ENCODE measurements at regions not wholly inside any gene's neighbourhood (a gene's known extent, or its start where the extent isn't known, plus 50 kb on each side); places are given as distances from the start of the nearest gene placed in this dataset.

- no peaks in the 10 kb centered on the region for H3K36me3 ChIP-seq (replicated peaks in 1 of 2; ENCODE audit: control extremely low read depth in 1 of 2, control insufficient read depth in 1 of 2, extremely low read depth in 1 of 2, insufficient read depth in 2 of 2, low read length in 1 of 2)
- peaks cover 5 to 7% (median 5%) of the 10 kb centered on the region in 3 donors for H3K9me3 ChIP-seq (ENCODE audit: control extremely low read depth in 1 of 3, control insufficient read depth in 2 of 3, insufficient read depth in 1 of 3, low read length in 2 of 3)
- no peaks in the 10 kb centered on the region for H3K27me3 Mint-ChIP-seq
- no peak overlapping the region for H3K27ac Mint-ChIP-seq
- H3K4me1 Mint-ChIP-seq: peaks cover 29% of the 10 kb centered on the region
- no peaks in the 10 kb centered on the region for H3K27me3 ChIP-seq (replicated peaks in 1 of 4; ENCODE audit: control extremely low read depth in 1 of 4, control insufficient read depth in 3 of 4, insufficient read depth in 4 of 4, low read length in 3 of 4)
- no peak overlapping the region for H3K9ac ChIP-seq (ENCODE audit: low read length)
- no peak overlapping the region for H3K4me3 ChIP-seq (ENCODE audit: control extremely low read depth in 1 of 5, extremely low read depth in 1 of 5, insufficient read depth in 1 of 5, low read depth in 2 of 5, low read length in 4 of 5)
- H3K4me3 Mint-ChIP-seq: no peak overlapping the region
- WGBS (ENCODE audit: insufficient coverage): no CpG with 5 or more reads among the region's 2 CpGs
- no peaks in the 10 kb centered on the region for H3K79me2 ChIP-seq (ENCODE audit: control insufficient read depth, insufficient read depth, low read length)
- intact Hi-C loops (cut with micrococcal nuclease): no loop called here
- no peaks in the 10 kb centered on the region for H4K20me1 ChIP-seq (ENCODE audit: control insufficient read depth, insufficient read depth, low read length, poor library complexity, severe bottlenecking)
- ChIA-PET CTCF (interaction anchor here (1.2 to 1.3 kb wide), 2 partner anchors 320 to 336 kb away, joined by 3 to 5 read pairs; no protein-coding TSS in a partner anchor), POLR2A (no interaction called here)
- no peak overlapping the region for H3K27ac ChIP-seq (ENCODE audit: low read length in 2 of 2)
- H2AFZ ChIP-seq (ENCODE audit: insufficient read depth, low read depth, low read length, poor library complexity, severe bottlenecking): peak overlapping the region; percentile 13
- DNase-seq (no peak), ATAC-seq (ENCODE audit: low read depth) (no peak)
- H3K9me3 Mint-ChIP-seq (ENCODE audit: insufficient read depth): peaks cover 14% of the 10 kb centered on the region
- TF ChIP-seq, protein P1, sequence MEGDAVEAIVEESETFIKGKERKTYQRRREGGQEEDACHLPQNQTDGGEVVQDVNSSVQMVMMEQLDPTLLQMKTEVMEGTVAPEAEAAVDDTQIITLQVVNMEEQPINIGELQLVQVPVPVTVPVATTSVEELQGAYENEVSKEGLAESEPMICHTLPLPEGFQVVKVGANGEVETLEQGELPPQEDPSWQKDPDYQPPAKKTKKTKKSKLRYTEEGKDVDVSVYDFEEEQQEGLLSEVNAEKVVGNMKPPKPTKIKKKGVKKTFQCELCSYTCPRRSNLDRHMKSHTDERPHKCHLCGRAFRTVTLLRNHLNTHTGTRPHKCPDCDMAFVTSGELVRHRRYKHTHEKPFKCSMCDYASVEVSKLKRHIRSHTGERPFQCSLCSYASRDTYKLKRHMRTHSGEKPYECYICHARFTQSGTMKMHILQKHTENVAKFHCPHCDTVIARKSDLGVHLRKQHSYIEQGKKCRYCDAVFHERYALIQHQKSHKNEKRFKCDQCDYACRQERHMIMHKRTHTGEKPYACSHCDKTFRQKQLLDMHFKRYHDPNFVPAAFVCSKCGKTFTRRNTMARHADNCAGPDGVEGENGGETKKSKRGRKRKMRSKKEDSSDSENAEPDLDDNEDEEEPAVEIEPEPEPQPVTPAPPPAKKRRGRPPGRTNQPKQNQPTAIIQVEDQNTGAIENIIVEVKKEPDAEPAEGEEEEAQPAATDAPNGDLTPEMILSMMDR (IDR thresholded peaks at IDR 0.05): no peak
- no peak for TF ChIP-seq EZH2 (IDR thresholded peaks at IDR 0.05; ENCODE audit: borderline replicate concordance, insufficient read depth, low read depth, low read length, poor library complexity, severe bottlenecking)
- H3K4me2 ChIP-seq (replicated peaks; ENCODE audit: low read depth, low read length, poor library complexity, severe bottlenecking): peak overlapping the region; percentile 14
- peaks cover 21 to 27% of the 10 kb centered on the region in 2 donors for H3K4me1 ChIP-seq (ENCODE audit: control insufficient read depth in 2 of 2, insufficient read depth in 2 of 2, low read length in 2 of 2)
These were observed 322.9 kb downstream of the BCL11A start for GRCh38 chr2:60230596-60230995.

- H3K4me3 ChIP-seq (ENCODE audit: control extremely low read depth in 1 of 5, extremely low read depth in 1 of 5, insufficient read depth in 1 of 5, low read depth in 2 of 5, low read length in 4 of 5): no peak overlapping the region
- H3K4me2 ChIP-seq (replicated peaks; ENCODE audit: low read depth, low read length, poor library complexity, severe bottlenecking): peak overlapping the region; percentile 14
- intact Hi-C loops (cut with micrococcal nuclease): no loop called here
- H3K9me3 ChIP-seq (ENCODE audit: control extremely low read depth in 1 of 3, control insufficient read depth in 2 of 3, insufficient read depth in 1 of 3, low read length in 2 of 3): peaks cover 5 to 7% (median 5%) of the 10 kb centered on the region in 3 donors
- no peak overlapping the region for H3K27ac ChIP-seq (ENCODE audit: low read length in 2 of 2)
- H3K27ac Mint-ChIP-seq: peak overlapping the region; percentile 33
- peaks cover 32% of the 10 kb centered on the region for H3K4me1 Mint-ChIP-seq
- H3K79me2 ChIP-seq (ENCODE audit: control insufficient read depth, insufficient read depth, low read length): no peaks in the 10 kb centered on the region
- no peaks in the 10 kb centered on the region for H3K27me3 Mint-ChIP-seq
- H3K36me3 ChIP-seq (replicated peaks in 1 of 2; ENCODE audit: control extremely low read depth in 1 of 2, control insufficient read depth in 1 of 2, extremely low read depth in 1 of 2, insufficient read depth in 2 of 2, low read length in 1 of 2): no peaks in the 10 kb centered on the region
- H3K9ac ChIP-seq (ENCODE audit: low read length): no peak overlapping the region
- H3K4me1 ChIP-seq (ENCODE audit: control insufficient read depth in 2 of 2, insufficient read depth in 2 of 2, low read length in 2 of 2): peaks cover 21 to 27% of the 10 kb centered on the region in 2 donors
- WGBS (ENCODE audit: insufficient coverage): 97% methylated on average over 5 of the region's 6 CpGs
- H3K9me3 Mint-ChIP-seq (ENCODE audit: insufficient read depth): peaks cover 12% of the 10 kb centered on the region
- H4K20me1 ChIP-seq (ENCODE audit: control insufficient read depth, insufficient read depth, low read length, poor library complexity, severe bottlenecking): no peaks in the 10 kb centered on the region
- no peak overlapping the region for H3K4me3 Mint-ChIP-seq
- no peak for TF ChIP-seq EZH2 (IDR thresholded peaks at IDR 0.05; ENCODE audit: borderline replicate concordance, insufficient read depth, low read depth, low read length, poor library complexity, severe bottlenecking)
- TF ChIP-seq, protein P1 (IDR thresholded peaks at IDR 0.05): no peak
- H2AFZ ChIP-seq (ENCODE audit: insufficient read depth, low read depth, low read length, poor library complexity, severe bottlenecking): peak overlapping the region; percentile 13
- DNase-seq: no peak
- POLR2A ChIA-PET: no interaction called here
- no peak for ATAC-seq (ENCODE audit: low read depth)
- CTCF ChIA-PET: interaction anchor here (1.2 to 1.3 kb wide), 2 partner anchors 320 to 336 kb away, joined by 3 to 5 read pairs; no protein-coding TSS in a partner anchor
- no peaks in the 10 kb centered on the region for H3K27me3 ChIP-seq (replicated peaks in 1 of 4; ENCODE audit: control extremely low read depth in 1 of 4, control insufficient read depth in 3 of 4, insufficient read depth in 4 of 4, low read length in 3 of 4)
These were observed 323.4 kb downstream of the BCL11A start for GRCh38 chr2:60230037-60230436.
